T-cell (primary cell): ENCODE measurements at regions not wholly inside any gene's neighbourhood (a gene's known extent, or its start where the extent isn't known, plus 50 kb on each side); places are given as distances from the start of the nearest gene placed in this dataset.

Experiments used
- ATAC-seq, 4 experiments: fragments of 200-7000 bp in 3 of 4; fragments of 150-1000 bp in 1 of 4; cut with Tn5 transposase; replicated peaks in 1 of 4; 1 replicate in 3 of 4; 2 replicates in 1 of 4; pipeline ENCODE4 v1.10.0; 2021; ENCODE audit warnings: moderate library complexity in 3 of 4, mild to moderate bottlenecking in 2 of 4, moderate number of reproducible peaks in 1 of 4
- CTCF ChIA-PET, 2 donors: fragments of 300-600 bp; sonication (Branson Sonifier 250); formaldehyde crosslinking; loops; one replicate each; lab custom pipeline; 2022; ENCODE audit warnings: antibody characterized with exemption in 2 of 2; lab: Charles Lee
- POLR2A ChIA-PET, 2 donors: fragments of 300-600 bp; sonication (Branson Sonifier 250); formaldehyde crosslinking; loops; one replicate each; lab custom pipeline; 2022; ENCODE audit warnings: antibody characterized with exemption in 2 of 2; lab: Charles Lee
- DNase-seq, 35 experiments: peaks; one replicate each; pipeline versions ENCODE4 v3.0.0 to v3.0.0-alpha.2; 2013 to 2023
- H3K27ac ChIP-seq: one replicate; pipeline ENCODE4 v1.5.1; 2013; ENCODE audit warnings: low read length
- H3K27me3 ChIP-seq, 2 experiments: replicated peaks in 1 of 2; 1 replicate in 1 of 2; 2 replicates in 1 of 2; pipeline versions ENCODE4 v1.6.1 to v1.7.0; 2013; ENCODE audit warnings: low read length in 1 of 2, mixed read lengths in 1 of 2; ENCODE audit not compliant: control insufficient read depth in 2 of 2, insufficient read depth in 2 of 2; ENCODE audit errors: extremely low read depth in 1 of 2
- H3K36me3 ChIP-seq, 2 donors: 1 replicate in 1 of 2; 2 replicates in 1 of 2; pipeline versions ENCODE4 v1.6.1 to v1.7.0; 2013; ENCODE audit warnings: low read length in 1 of 2; ENCODE audit not compliant: control insufficient read depth in 2 of 2, insufficient read depth in 1 of 2; ENCODE audit errors: extremely low read depth in 1 of 2
- H3K4me1 ChIP-seq, 2 experiments: 1 replicate in 1 of 2; 2 replicates in 1 of 2; pipeline versions ENCODE4 v1.6.1 to v1.7.0; 2013; ENCODE audit warnings: low read length in 2 of 2, mixed read lengths in 1 of 2; ENCODE audit not compliant: insufficient read depth in 2 of 2, control insufficient read depth in 1 of 2; ENCODE audit errors: extremely low read depth in 1 of 2
- H3K4me3 ChIP-seq, 2 donors: 1 replicate in 1 of 2; 2 replicates in 1 of 2; pipeline versions ENCODE4 v1.5.1 to v1.7.0; 2013; ENCODE audit warnings: mild to moderate bottlenecking in 2 of 2, low read length in 1 of 2, moderate library complexity in 1 of 2; ENCODE audit not compliant: control insufficient read depth in 1 of 2; ENCODE audit errors: extremely low read depth in 1 of 2
- H3K9me3 ChIP-seq: 2 replicates; pipeline ENCODE4 v1.7.0; 2013
- H3K27ac Mint-ChIP-seq, 2 donors: one replicate each; pipeline ENCODE4 v1.8.0; 2020 to 2021; ENCODE audit warnings: mild to moderate bottlenecking in 2 of 2, mixed read lengths in 2 of 2
- H3K27me3 Mint-ChIP-seq, 2 donors: one replicate each; pipeline ENCODE4 v1.8.0; 2021 to 2022; ENCODE audit warnings: mixed read lengths in 2 of 2
- H3K36me3 Mint-ChIP-seq: one replicate; pipeline ENCODE4 v1.8.0; 2021; ENCODE audit warnings: mixed read lengths
- H3K4me1 Mint-ChIP-seq, 3 donors: one replicate each; pipeline ENCODE4 v1.8.0; 2020 to 2022; ENCODE audit warnings: mixed read lengths in 3 of 3, mild to moderate bottlenecking in 1 of 3
- H3K4me3 Mint-ChIP-seq, 3 donors: one replicate each; pipeline ENCODE4 v1.8.0; 2020 to 2022; ENCODE audit warnings: mild to moderate bottlenecking in 3 of 3, mixed read lengths in 3 of 3, moderate library complexity in 3 of 3
- H3K9me3 Mint-ChIP-seq, 3 donors: one replicate each; pipeline ENCODE4 v1.8.0; 2020 to 2022; ENCODE audit warnings: mixed read lengths in 3 of 3
- WGBS: methylation state at CpG from one replicate; pipeline ENCODE4 v1.1.5; 2013; ENCODE audit warnings: missing lambda C conversion rate; ENCODE audit not compliant: insufficient coverage; 5-methylcytosine and 5-hydroxymethylcytosine counted together

- Histone ChIP-seq H3K36me3 (no peaks in the 10 kb centered on the region), H3K27me3 (peaks cover 0 to 8% of the 10 kb centered on the region in 2 experiments), H3K9me3 (no peaks in the 10 kb centered on the region), H3K4me1 (no peaks in the 10 kb centered on the region), H3K27ac (no peak overlapping the region), H3K4me3 (no peak overlapping the region)
- Mint-ChIP-seq H3K27ac (no peak overlapping the region), H3K27me3 (peaks cover 10 to 12% of the 10 kb centered on the region in 2 donors), H3K4me3 (no peak overlapping the region), H3K36me3 (no peaks in the 10 kb centered on the region), H3K4me1 (peaks cover 0 to 4% (median 0%) of the 10 kb centered on the region in 3 donors), H3K9me3 (no peaks in the 10 kb centered on the region)
- DNase-seq, result no peak
- ATAC-seq, result no peak
- ChIA-PET POLR2A (no interaction called here), CTCF (no interaction called here)
- WGBS, result 67% methylated on average over 1 of the region's 4 CpGs
Measured at GRCh38 chr3:159861369-159861987, 127.2 kb upstream of the IL12A start.

- H3K36me3 Mint-ChIP-seq, result no peaks in the 10 kb centered on the region
- H3K27ac ChIP-seq, result no peak overlapping the region
- no peaks in the 10 kb centered on the region for H3K27me3 ChIP-seq
- H3K36me3 ChIP-seq, result no peaks in the 10 kb centered on the region
- H3K4me3 Mint-ChIP-seq, result no peak overlapping the region
- ChIA-PET CTCF (no interaction called here), POLR2A (no interaction called here)
- no CpG with 5 or more reads among the region's 2 CpGs for WGBS
- H3K27ac Mint-ChIP-seq, result no peak overlapping the region
- no peaks in the 10 kb centered on the region for H3K9me3 ChIP-seq
- ATAC-seq (no peak), DNase-seq (no peak)
- no peaks in the 10 kb centered on the region for H3K9me3 Mint-ChIP-seq
- no peaks in the 10 kb centered on the region for H3K4me1 ChIP-seq
- H3K27me3 Mint-ChIP-seq, result peaks cover 2 to 4% of the 10 kb centered on the region in 2 donors
- no peak overlapping the region for H3K4me3 ChIP-seq
- no peaks in the 10 kb centered on the region for H3K4me1 Mint-ChIP-seq
Measured at GRCh38 chr3:159865041-159865579, 123.5 kb upstream of the IL12A start.

DNA sequence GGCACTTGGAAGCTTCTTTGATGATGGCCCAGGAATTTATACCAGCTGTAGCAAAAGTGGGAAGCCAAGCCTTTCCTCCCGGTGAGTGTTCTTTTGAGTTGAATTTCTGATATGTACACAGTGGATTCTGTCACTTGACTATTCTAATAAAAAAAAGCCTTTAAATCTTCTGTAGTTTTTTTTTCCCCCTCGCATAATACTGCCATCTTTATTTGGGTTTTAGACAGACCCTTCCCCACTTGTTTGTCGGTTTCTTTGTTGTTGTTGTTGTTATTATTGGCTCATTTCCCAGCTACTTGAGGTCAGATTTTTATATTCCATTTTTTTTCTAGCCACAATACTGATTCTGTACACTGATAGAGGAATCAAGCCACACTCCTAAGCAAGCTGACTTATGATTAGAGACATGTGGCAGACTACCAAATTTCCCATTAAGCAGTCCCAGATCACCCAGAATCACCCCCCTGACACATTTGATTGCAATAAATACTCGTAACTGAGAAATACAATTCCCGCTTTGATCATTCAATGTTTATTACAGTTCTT is 122.4 kb upstream of the IL12A start:
- CTCF ChIA-PET, result no interaction called here
- DNase-seq, result no peak
- Histone ChIP-seq H3K27ac (no peak overlapping the region), H3K9me3 (no peaks in the 10 kb centered on the region), H3K27me3 (no peaks in the 10 kb centered on the region), H3K4me3 (no peak overlapping the region), H3K36me3 (no peaks in the 10 kb centered on the region), H3K4me1 (no peaks in the 10 kb centered on the region)
- peaks cover under 1 to 2% of the 10 kb centered on the region in 2 donors for H3K27me3 Mint-ChIP-seq
- no peaks in the 10 kb centered on the region for H3K4me1 Mint-ChIP-seq
- no peak overlapping the region for H3K27ac Mint-ChIP-seq
- H3K9me3 Mint-ChIP-seq, result no peaks in the 10 kb centered on the region
- no CpG with 5 or more reads among the region's 5 CpGs for WGBS
- H3K36me3 Mint-ChIP-seq, result no peaks in the 10 kb centered on the region
- ATAC-seq, result no peak
- no peak overlapping the region for H3K4me3 Mint-ChIP-seq
- POLR2A ChIA-PET, result no interaction called here

- Mint-ChIP-seq H3K4me3 (no peak overlapping the region), H3K27ac (no peak overlapping the region), H3K36me3 (no peaks in the 10 kb centered on the region), H3K4me1 (no peaks in the 10 kb centered on the region), H3K27me3 (peaks cover 3 to 5% of the 10 kb centered on the region in 2 donors), H3K9me3 (no peaks in the 10 kb centered on the region)
- CTCF ChIA-PET, result no interaction called here
- no peaks in the 10 kb centered on the region for H3K27me3 ChIP-seq
- DNase-seq (no peak), ATAC-seq (no peak)
- no peaks in the 10 kb centered on the region for H3K9me3 ChIP-seq
- H3K27ac ChIP-seq, result no peak overlapping the region
- POLR2A ChIA-PET, result no interaction called here
- 100% methylated on average over 1 of the region's 2 CpGs for WGBS
- no peak overlapping the region for H3K4me3 ChIP-seq
- no peaks in the 10 kb centered on the region for H3K4me1 ChIP-seq
- no peaks in the 10 kb centered on the region for H3K36me3 ChIP-seq
Measured at GRCh38 chr3:159867372-159867771, 121.3 kb upstream of the IL12A start.

GRCh38 chr3:159870723-159871122 is 117.9 kb upstream of the IL12A start:
- H3K36me3 Mint-ChIP-seq, result no peaks in the 10 kb centered on the region
- POLR2A ChIA-PET, result interaction anchor here in 1 of 2 donors (0.5 kb wide), 1 partner anchor 31 kb away, joined by 3 read pairs; the partner anchor contains the start of gene SCHIP1
- no CpG with 5 or more reads among the region's 1 CpG for WGBS

DNA sequence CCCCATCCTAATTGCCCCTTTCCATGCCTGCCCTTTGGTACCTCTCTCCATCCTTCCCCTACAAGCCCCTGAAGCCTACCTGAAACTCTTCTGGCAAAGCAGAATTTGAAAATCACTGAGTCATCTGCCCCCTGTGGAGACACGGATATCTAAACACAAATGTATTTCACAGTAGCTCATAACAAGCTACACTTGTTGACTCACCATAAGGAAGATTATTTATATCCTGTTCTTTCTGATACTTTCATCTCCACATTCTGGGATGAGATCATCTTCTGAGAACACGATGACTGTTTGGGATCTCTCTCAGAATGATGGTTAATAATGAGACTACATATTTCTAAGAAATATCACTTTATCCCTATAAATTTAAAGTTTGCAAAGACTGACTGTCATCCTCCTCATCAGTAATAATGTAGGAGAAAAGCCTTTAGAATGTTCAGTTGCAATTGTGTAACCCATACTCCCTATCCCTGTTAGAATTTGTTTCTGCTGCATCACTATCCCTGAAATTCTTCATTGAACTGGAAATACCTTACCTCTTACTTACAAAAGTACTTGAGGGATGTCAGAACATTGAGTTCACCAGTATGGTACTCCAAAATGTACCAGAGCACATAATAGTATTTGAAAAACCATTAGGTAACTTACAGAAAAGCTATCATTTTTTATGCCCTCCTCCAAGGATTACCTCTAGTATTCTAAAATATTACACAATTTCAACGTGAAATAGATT is 116.1 kb upstream of the IL12A start:
- no CpG with 5 or more reads among the region's 3 CpGs for whole genome bisulfite sequencing
- no peak overlapping the region for H3K27ac ChIP-seq
- ATAC-seq, result no peak
- Mint-ChIP-seq H3K9me3 (no peaks in the 10 kb centered on the region), H3K27me3 (peaks cover 9 to 12% of the 10 kb centered on the region in 2 donors), H3K4me3 (no peak overlapping the region), H3K27ac (no peak overlapping the region), H3K4me1 (no peaks in the 10 kb centered on the region), H3K36me3 (no peaks in the 10 kb centered on the region)
- H3K9me3 ChIP-seq, result no peaks in the 10 kb centered on the region
- H3K36me3 ChIP-seq, result no peaks in the 10 kb centered on the region
- no peaks in the 10 kb centered on the region for H3K4me1 ChIP-seq
- H3K27me3 ChIP-seq, result no peaks in the 10 kb centered on the region
- DNase-seq, result no peak
- H3K4me3 ChIP-seq, result no peak overlapping the region
- CTCF ChIA-PET, result interaction anchor here in 1 of 2 donors (0.9 kb wide), 1 partner anchor 13 kb away, joined by 5 read pairs; no protein-coding TSS in a partner anchor
- POLR2A ChIA-PET, result no interaction called here

More at GRCh38 chr3:159870723-159871122, 117.9 kb upstream of the IL12A start:
- CTCF ChIA-PET, result no interaction called here
- Mint-ChIP-seq H3K4me3 (no peak overlapping the region), H3K27me3 (peaks cover 9 to 12% of the 10 kb centered on the region in 2 donors), H3K9me3 (no peaks in the 10 kb centered on the region), H3K27ac (no peak overlapping the region), H3K4me1 (no peaks in the 10 kb centered on the region)
- ATAC-seq (no peak), DNase-seq (no peak)
- no peaks in the 10 kb centered on the region for H3K4me1 ChIP-seq
- H3K36me3 ChIP-seq, result no peaks in the 10 kb centered on the region
- H3K27ac ChIP-seq, result no peak overlapping the region
- no peaks in the 10 kb centered on the region for H3K27me3 ChIP-seq
- no peak overlapping the region for H3K4me3 ChIP-seq
- no peaks in the 10 kb centered on the region for H3K9me3 ChIP-seq
